Small intestine (tissue), 7 donors: ENCODE measurements at regions not wholly inside any gene's neighbourhood (a gene's known extent, or its start where the extent isn't known, plus 50 kb on each side); places are given as distances from the start of the nearest gene placed in this dataset.

Experiments used
- DNase-seq, 2 donors: peaks; one replicate each; pipeline versions ENCODE4 v3.0.0 to v3.0.0-alpha.2; 2013
- FAIRE-seq: peaks from 2 replicates; lab custom pipeline; 2012; peaks lifted over from hg19 to GRCh38; lab: Jason Lieb, UNC
- H3K27ac ChIP-seq, 3 donors: one replicate each; pipeline ENCODE4 v1.5.1; 2013; ENCODE audit warnings: low read length in 2 of 3, mild to moderate bottlenecking in 2 of 3, control low read depth in 1 of 3, inconsistent platforms in 1 of 3, low read depth in 1 of 3, moderate library complexity in 1 of 3
- H3K27me3 ChIP-seq, 3 donors: one replicate each; pipeline ENCODE4 v1.6.1; 2013; ENCODE audit warnings: low read length in 3 of 3, inconsistent platforms in 1 of 3; ENCODE audit not compliant: control insufficient read depth in 3 of 3, insufficient read depth in 3 of 3
- H3K36me3 ChIP-seq, 3 donors: one replicate each; pipeline ENCODE4 v1.6.1; 2013; ENCODE audit warnings: low read length in 3 of 3, inconsistent platforms in 1 of 3, low read depth in 1 of 3, mild to moderate bottlenecking in 1 of 3, moderate library complexity in 1 of 3; ENCODE audit not compliant: control insufficient read depth in 3 of 3, insufficient read depth in 2 of 3
- H3K4me1 ChIP-seq, 3 donors: one replicate each; pipeline ENCODE4 v1.6.1; 2013; ENCODE audit warnings: low read length in 2 of 3, inconsistent platforms in 1 of 3, low read depth in 1 of 3, mild to moderate bottlenecking in 1 of 3, moderate library complexity in 1 of 3; ENCODE audit not compliant: control insufficient read depth in 3 of 3, insufficient read depth in 2 of 3
- H3K4me3 ChIP-seq, 3 donors: one replicate each; pipeline ENCODE4 v1.5.1; 2013; ENCODE audit warnings: low read length in 3 of 3, control low read depth in 1 of 3, inconsistent platforms in 1 of 3, low read depth in 1 of 3, mild to moderate bottlenecking in 1 of 3, moderate library complexity in 1 of 3
- H3K9me3 ChIP-seq, 2 donors: one replicate each; pipeline ENCODE4 v1.6.1; 2013; ENCODE audit warnings: low read depth in 1 of 2, low read length in 1 of 2; ENCODE audit not compliant: control insufficient read depth in 2 of 2, insufficient read depth in 1 of 2
- WGBS, 3 donors: extraction: QIAGEN DNeasy Blood & Tissue Kit; methylation state at CpG; one replicate each; pipeline ENCODE4 v1.1.7; 2013; 5-methylcytosine and 5-hydroxymethylcytosine counted together
- donor health status: healthy with polysubstance abuse.
- donor health status: control.
- donor health status: control.
- donor health status: Bipolar disorder and iron deficiency.
- donor health status: healthy.

DNA sequence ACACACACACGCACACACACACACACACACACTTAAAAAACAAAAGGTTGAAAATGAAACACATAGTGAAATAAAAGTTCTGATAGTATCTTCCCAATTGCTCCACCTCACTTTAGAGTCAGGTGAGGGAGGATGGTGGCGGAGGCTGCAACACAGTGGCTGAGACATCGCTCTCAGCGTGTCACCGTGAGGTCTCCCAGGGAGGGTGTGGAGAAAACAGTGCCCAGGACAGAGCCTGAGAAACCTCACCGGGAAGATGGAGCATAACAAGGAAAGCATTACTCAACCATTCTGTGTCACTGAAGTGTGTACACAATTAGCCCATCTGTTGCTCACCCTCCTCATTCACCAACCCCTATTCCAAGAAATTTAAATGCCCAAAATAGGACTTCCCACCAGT lies 111.4 kb upstream of the USP29 start:
- H3K4me1 ChIP-seq, result no peaks in the 10 kb centered on the region
- no peak overlapping the region for H3K27ac ChIP-seq
- no peak for FAIRE-seq
- H3K27me3 ChIP-seq, result no peaks in the 10 kb centered on the region
- H3K9me3 ChIP-seq, result peaks cover 3 to 7% of the 10 kb centered on the region in 2 donors
- no peak for DNase-seq
- WGBS, 3 donors, result 72 to 86% (median 74%) methylated on average over 6 of the region's 6 CpGs
- no peak overlapping the region for H3K4me3 ChIP-seq
- H3K36me3 ChIP-seq, result no peaks in the 10 kb centered on the region

DNA sequence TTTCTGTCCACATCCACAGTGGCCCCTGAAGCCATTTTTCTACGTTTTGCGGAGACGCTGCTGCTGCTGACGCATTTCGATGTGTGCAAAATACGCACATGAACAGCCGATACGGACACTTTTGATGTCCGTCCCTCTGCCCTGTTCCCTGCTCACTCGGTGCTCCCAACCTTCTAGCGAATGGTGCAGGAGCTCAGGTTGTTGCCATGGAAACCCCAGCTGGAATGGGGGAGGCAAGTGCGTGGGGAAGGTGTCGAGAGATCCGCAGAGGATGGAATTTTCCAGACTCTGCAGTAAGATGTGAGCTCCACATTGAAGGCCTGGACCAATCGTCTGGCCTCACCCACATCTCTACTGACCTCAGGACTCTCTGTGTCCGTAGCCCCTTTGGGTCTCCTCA lies 109.2 kb upstream of the USP29 start:
- WGBS, 3 donors, result 74 to 85% (median 83%) methylated on average over 16 of the region's 16 CpGs
- Histone ChIP-seq H3K27ac (no peak overlapping the region), H3K36me3 (no peaks in the 10 kb centered on the region), H3K27me3 (no peaks in the 10 kb centered on the region), H3K9me3 (peaks cover 2 to 4% of the 10 kb centered on the region in 2 donors), H3K4me1 (no peaks in the 10 kb centered on the region), H3K4me3 (no peak overlapping the region)
- DNase-seq (no peak), FAIRE-seq (no peak)

DNA sequence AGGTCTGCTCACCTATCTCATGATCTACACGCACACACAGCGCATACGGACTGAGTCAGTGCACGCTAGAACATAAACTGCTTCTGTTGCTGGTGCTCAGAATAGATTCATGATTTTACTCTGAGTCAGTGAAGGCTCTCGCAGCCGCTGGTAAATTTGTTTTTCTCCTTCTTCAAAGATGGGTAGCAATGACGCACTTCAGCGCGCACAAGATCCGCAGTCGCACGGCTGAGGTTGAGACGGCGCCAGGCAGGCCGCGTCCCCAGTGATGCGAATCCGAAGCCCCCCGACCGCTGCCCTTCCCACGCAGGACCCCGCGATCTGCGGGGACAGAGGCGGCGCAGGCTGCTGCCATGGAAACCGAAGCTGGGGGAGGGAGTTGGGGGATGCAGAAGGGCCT lies 103.7 kb upstream of the USP29 start:
- FAIRE-seq, result no peak
- WGBS, 3 donors, result 87 to 93% (median 93%) methylated on average over 26 to 27 of the region's 27 CpGs

GRCh38 chr19:57016491-57016890 lies 103.3 kb upstream of the USP29 start:
- Histone ChIP-seq H3K27ac (no peak overlapping the region), H3K4me3 (no peak overlapping the region), H3K27me3 (no peaks in the 10 kb centered on the region), H3K36me3 (no peaks in the 10 kb centered on the region), H3K4me1 (no peaks in the 10 kb centered on the region), H3K9me3 (peaks cover 2 to 4% of the 10 kb centered on the region in 2 donors)
- FAIRE-seq, result no peak
- 67 to 76% (median 69%) methylated on average over 14 of the region's 14 CpGs for WGBS, 3 donors
- no peak for DNase-seq

More for the DNA sequence above, 103.7 kb upstream of the USP29 start:
- Histone ChIP-seq H3K36me3 (no peaks in the 10 kb centered on the region), H3K4me3 (no peak overlapping the region), H3K9me3 (peaks cover 2 to 4% of the 10 kb centered on the region in 2 donors), H3K27ac (no peak overlapping the region), H3K27me3 (no peaks in the 10 kb centered on the region), H3K4me1 (no peaks in the 10 kb centered on the region)
- DNase-seq, result no peak

GRCh38 chr19:57025491-57025890 lies 94.3 kb upstream of the USP29 start:
- FAIRE-seq, result no peak
- no peak for DNase-seq
- Histone ChIP-seq H3K9me3 (peaks cover 1 to 6% of the 10 kb centered on the region in 2 donors), H3K36me3 (no peaks in the 10 kb centered on the region), H3K4me1 (no peaks in the 10 kb centered on the region), H3K4me3 (no peak overlapping the region), H3K27me3 (no peaks in the 10 kb centered on the region), H3K27ac (no peak overlapping the region)
- WGBS, 3 donors, result 69 to 83% (median 75%) methylated on average over 4 of the region's 4 CpGs

GRCh38 chr19:57026476-57026875 lies 93.3 kb upstream of the USP29 start:
- WGBS, 3 donors, result 68 to 82% (median 69%) methylated on average over 3 of the region's 3 CpGs
- FAIRE-seq, result no peak
- no peaks in the 10 kb centered on the region for H3K4me1 ChIP-seq

DNA sequence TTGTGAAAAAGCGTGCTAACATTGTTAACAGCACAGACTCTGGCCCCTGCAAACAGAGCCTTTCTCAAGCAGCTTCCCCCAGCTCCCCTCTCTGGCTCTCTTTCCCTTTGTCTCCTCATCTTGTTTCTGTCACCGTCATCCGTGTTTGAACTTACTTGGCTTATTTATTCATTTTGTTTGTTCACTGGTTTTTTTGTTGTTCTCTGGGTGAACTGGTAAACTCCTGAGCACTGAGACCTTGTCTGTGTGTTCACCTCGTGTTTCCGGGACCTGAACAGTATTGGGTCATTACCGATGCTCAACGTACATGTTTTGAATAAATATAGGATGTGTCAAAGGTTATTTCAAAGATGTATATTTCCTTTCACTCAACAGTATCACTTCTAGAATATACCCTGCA lies 92.4 kb upstream of the USP29 start:
- Histone ChIP-seq H3K36me3 (no peaks in the 10 kb centered on the region), H3K27ac (no peak overlapping the region), H3K9me3 (peaks cover 1 to 6% of the 10 kb centered on the region in 2 donors), H3K27me3 (no peaks in the 10 kb centered on the region), H3K4me1 (no peaks in the 10 kb centered on the region), H3K4me3 (no peak overlapping the region)
- FAIRE-seq (no peak), DNase-seq (no peak)
- WGBS, 3 donors, result 70 to 81% (median 71%) methylated on average over 7 of the region's 7 CpGs

More at GRCh38 chr19:57026476-57026875, 93.3 kb upstream of the USP29 start:
- Histone ChIP-seq H3K27ac (no peak overlapping the region), H3K27me3 (no peaks in the 10 kb centered on the region), H3K4me3 (no peak overlapping the region), H3K36me3 (no peaks in the 10 kb centered on the region), H3K9me3 (peaks cover 1 to 6% of the 10 kb centered on the region in 2 donors)
- no peak for DNase-seq

DNA sequence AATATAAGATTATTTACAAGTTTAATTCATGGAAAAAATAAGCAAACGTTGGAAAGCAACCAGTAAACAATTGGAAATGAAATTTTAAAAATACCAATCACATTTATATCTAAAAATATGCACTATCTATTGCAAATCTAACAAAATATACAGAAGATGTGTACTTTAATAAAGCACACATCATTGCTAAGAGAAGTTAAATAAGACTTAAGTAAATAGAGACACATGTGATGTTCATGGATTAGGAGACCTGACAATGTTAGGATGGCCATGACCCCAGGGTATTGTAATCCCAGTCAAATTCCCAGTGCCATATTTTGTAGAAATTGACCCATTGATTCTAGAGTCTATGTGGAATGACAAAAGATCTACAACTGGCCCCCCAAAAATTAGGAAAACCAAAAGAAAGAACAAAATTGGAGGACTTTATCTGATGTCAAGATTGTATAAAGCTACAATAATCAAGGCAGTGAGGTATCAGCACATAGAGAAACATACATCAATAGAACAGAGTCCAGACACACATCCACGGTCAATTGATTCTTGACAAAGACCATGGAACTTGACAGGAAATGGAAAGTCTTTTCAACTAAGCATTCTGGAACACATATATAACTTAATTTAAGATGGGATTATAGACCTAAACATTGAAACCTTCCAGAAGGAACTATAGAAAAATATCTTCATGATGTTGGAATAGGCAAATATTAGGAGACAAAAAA lies 90.8 kb upstream of the USP29 start:
- H3K4me3 ChIP-seq, result no peak overlapping the region
- H3K36me3 ChIP-seq, result no peaks in the 10 kb centered on the region
- H3K9me3 ChIP-seq, result peaks cover 1 to 11% of the 10 kb centered on the region in 2 donors
- no peaks in the 10 kb centered on the region for H3K4me1 ChIP-seq
- H3K27ac ChIP-seq, result no peak overlapping the region
- no peak for DNase-seq
- FAIRE-seq, result no peak
- WGBS, 3 donors, result 44 to 51% (median 45%) methylated on average over 2 of the region's 2 CpGs
- no peaks in the 10 kb centered on the region for H3K27me3 ChIP-seq

DNA sequence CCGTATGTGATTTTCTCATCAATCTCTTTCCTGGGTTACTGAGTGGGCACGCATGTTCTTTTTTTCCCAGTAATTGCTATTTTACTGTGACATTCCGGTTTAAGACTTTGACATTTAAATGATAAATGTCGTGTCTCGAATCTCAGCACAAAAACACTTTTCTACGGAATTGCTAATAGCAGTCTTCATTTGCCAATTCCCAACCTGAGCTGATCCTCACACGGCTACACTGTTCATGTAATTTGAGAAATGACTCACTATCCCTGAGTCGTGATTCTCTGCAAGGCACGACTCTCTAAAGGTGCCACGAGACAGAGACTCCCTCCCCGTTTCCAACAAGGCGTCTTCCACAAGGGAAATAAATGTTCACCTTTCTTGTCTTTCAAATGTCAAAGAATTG lies 88.7 kb upstream of the USP29 start:
- peaks cover 0 to 9% of the 10 kb centered on the region in 2 donors for H3K9me3 ChIP-seq

More for the DNA sequence above, 88.7 kb upstream of the USP29 start:
- WGBS, 3 donors, result 82 to 91% (median 83%) methylated on average over 12 of the region's 12 CpGs
- DNase-seq, result no peak
- no peak for FAIRE-seq
- Histone ChIP-seq H3K4me3 (no peak overlapping the region), H3K27me3 (no peaks in the 10 kb centered on the region), H3K27ac (no peak overlapping the region), H3K36me3 (no peaks in the 10 kb centered on the region), H3K4me1 (no peaks in the 10 kb centered on the region)
